ENCODE measurements at regions not wholly inside any gene's neighbourhood (a gene's known extent, or its start where the extent isn't known, plus 50 kb on each side); places are given as distances from the start of the nearest gene placed in this dataset.

GRCh38 chr1:72623299-72623708, 341.0 kb upstream of the NEGR1 start:
- Histone ChIP-seq H3K4me2 (ENCODE audit: low read length) (no peak overlapping the region), H3K9me2 (ENCODE audit: insufficient read depth, low read length) (no peaks in the 10 kb centered on the region), H3K9me3 (ENCODE audit: low read length) (no peaks in the 10 kb centered on the region), H2AFZ (ENCODE audit: low read depth, low read length) (no peak overlapping the region), H3K79me2 (replicated peaks; ENCODE audit: insufficient read depth, low read length) (no peaks in the 10 kb centered on the region), H3K27me3 (ENCODE audit: insufficient read depth, low read depth, low read length) (no peaks in the 10 kb centered on the region), H3K4me3 (ENCODE audit: low read length) (no peak overlapping the region), H3K36me3 (ENCODE audit: insufficient read depth, low read length) (no peaks in the 10 kb centered on the region), H4K20me1 (ENCODE audit: insufficient read depth) (no peaks in the 10 kb centered on the region), H3K27ac (ENCODE audit: low read length) (peak overlapping the region; percentile 51), H3F3A (ENCODE audit: insufficient read depth, low read length, poor library complexity, severe bottlenecking) (no peaks in the 10 kb centered on the region), H3K9ac (ENCODE audit: low read length) (no peak overlapping the region)
- TF ChIP-seq MXI1 (conservative IDR thresholded peaks at IDR 0.05; ENCODE audit: poor library complexity, severe bottlenecking): no peak
- TF ChIP-seq SMC3 (conservative IDR thresholded peaks at IDR 0.05; ENCODE audit: poor library complexity): peak; percentile 89
- TF ChIP-seq TAF1 (IDR thresholded peaks at IDR 0.05; ENCODE audit: low read depth): no peak
- TF ChIP-seq POLR2AphosphoS5 (IDR thresholded peaks at IDR 0.05): peak; percentile 65
- peak; percentile 61 for TF ChIP-seq REST (IDR thresholded peaks at IDR 0.05; ENCODE audit: borderline replicate concordance)
- TF ChIP-seq EP300 (conservative IDR thresholded peaks at IDR 0.05; ENCODE audit: poor library complexity, severe bottlenecking): peak; percentile 94
- peak; percentile 91 for TF ChIP-seq CTCF (IDR thresholded peaks at IDR 0.05; ENCODE audit: poor library complexity, severe bottlenecking)
- peak; percentile 92 for TF ChIP-seq RAD21 (conservative IDR thresholded peaks at IDR 0.05)
- TF ChIP-seq EZH2 (IDR thresholded peaks at IDR 0.05; ENCODE audit: borderline replicate concordance, insufficient read depth, low read length, poor library complexity, severe bottlenecking): no peak

GRCh38 chr1:72620453-72620852, 338.1 kb upstream of the NEGR1 start:
- TF ChIP-seq REST (IDR thresholded peaks at IDR 0.05; ENCODE audit: borderline replicate concordance): no peak
- no peak for TF ChIP-seq POLR2AphosphoS5 (IDR thresholded peaks at IDR 0.05)
- TF ChIP-seq MXI1 (conservative IDR thresholded peaks at IDR 0.05; ENCODE audit: poor library complexity, severe bottlenecking): no peak
- TF ChIP-seq EZH2 (IDR thresholded peaks at IDR 0.05; ENCODE audit: borderline replicate concordance, insufficient read depth, low read length, poor library complexity, severe bottlenecking): no peak
- TF ChIP-seq TAF1 (IDR thresholded peaks at IDR 0.05; ENCODE audit: low read depth): no peak
- TF ChIP-seq EP300 (conservative IDR thresholded peaks at IDR 0.05; ENCODE audit: poor library complexity, severe bottlenecking): no peak
- no peak for TF ChIP-seq RAD21 (conservative IDR thresholded peaks at IDR 0.05)
- TF ChIP-seq SMC3 (conservative IDR thresholded peaks at IDR 0.05; ENCODE audit: poor library complexity): no peak
- no peak for TF ChIP-seq CTCF (IDR thresholded peaks at IDR 0.05; ENCODE audit: poor library complexity, severe bottlenecking)

More at GRCh38 chr1:72620453-72620852, 338.1 kb upstream of the NEGR1 start:
- Histone ChIP-seq H3K4me2 (ENCODE audit: low read length) (no peak overlapping the region), H3K27me3 (ENCODE audit: insufficient read depth, low read depth, low read length) (no peaks in the 10 kb centered on the region), H3K9me2 (ENCODE audit: insufficient read depth, low read length) (no peaks in the 10 kb centered on the region), H3K4me3 (ENCODE audit: low read length) (no peak overlapping the region), H4K20me1 (ENCODE audit: insufficient read depth) (no peaks in the 10 kb centered on the region), H3K9ac (ENCODE audit: low read length) (no peak overlapping the region), H3K79me2 (replicated peaks; ENCODE audit: insufficient read depth, low read length) (no peaks in the 10 kb centered on the region), H3K9me3 (ENCODE audit: low read length) (no peaks in the 10 kb centered on the region), H2AFZ (ENCODE audit: low read depth, low read length) (no peak overlapping the region), H3K36me3 (ENCODE audit: insufficient read depth, low read length) (no peaks in the 10 kb centered on the region), H3K27ac (ENCODE audit: low read length) (no peak overlapping the region), H3F3A (ENCODE audit: insufficient read depth, low read length, poor library complexity, severe bottlenecking) (no peaks in the 10 kb centered on the region)
